Neutrophil (primary cell): ENCODE measurements at regions not wholly inside any gene's neighbourhood (a gene's known extent, or its start where the extent isn't known, plus 50 kb on each side); places are given as distances from the start of the nearest gene placed in this dataset.
"Not testable (repeated sequence)": the region's sequence is repeated elsewhere in the genome, so short reads cannot be mapped to it uniquely, and the experiment has no call there.

Experiments
- H3K27ac ChIP-seq: fragments of 200-600 bp; sonication (generic); 2 replicates; pipeline ENCODE4 v1.5.1; 2016; ENCODE audit warnings: mild to moderate bottlenecking, moderate library complexity
- H3K27me3 ChIP-seq: fragments of 200-600 bp; sonication (generic); 2 replicates; pipeline ENCODE4 v1.6.0; 2016; ENCODE audit warnings: mild to moderate bottlenecking
- H3K36me3 ChIP-seq: fragments of 200-600 bp; sonication (generic); 2 replicates; pipeline ENCODE4 v1.5.1; 2017
- H3K4me1 ChIP-seq, 2 experiments: fragments of 200-600 bp in 1 of 2; sonication (generic) in 1 of 2; 1 replicate in 1 of 2; 2 replicates in 1 of 2; pipeline versions ENCODE4 v1.5.1 to v1.6.1; 2013 to 2016; ENCODE audit warnings: low read depth in 1 of 2, low read length in 1 of 2, mild to moderate bottlenecking in 1 of 2, moderate library complexity in 1 of 2; ENCODE audit not compliant: control insufficient read depth in 1 of 2, insufficient read depth in 1 of 2
- H3K4me3 ChIP-seq, 2 experiments: fragments of 200-600 bp in 1 of 2; sonication (generic) in 1 of 2; 1 replicate in 1 of 2; 2 replicates in 1 of 2; pipeline ENCODE4 v1.5.1; 2013 to 2016; ENCODE audit warnings: low read depth in 1 of 2, low read length in 1 of 2, mild to moderate bottlenecking in 1 of 2, moderate library complexity in 1 of 2
- H3K9me3 ChIP-seq: fragments of 200-600 bp; sonication (generic); 2 replicates; pipeline ENCODE4 v1.5.1; 2016
- CTCF ChIP-seq: fragments of 200-600 bp; sonication (generic); IDR thresholded peaks from 2 replicates; pipeline ENCODE4 v1.5.1; 2016; ENCODE audit warnings: antibody characterized with exemption

DNA sequence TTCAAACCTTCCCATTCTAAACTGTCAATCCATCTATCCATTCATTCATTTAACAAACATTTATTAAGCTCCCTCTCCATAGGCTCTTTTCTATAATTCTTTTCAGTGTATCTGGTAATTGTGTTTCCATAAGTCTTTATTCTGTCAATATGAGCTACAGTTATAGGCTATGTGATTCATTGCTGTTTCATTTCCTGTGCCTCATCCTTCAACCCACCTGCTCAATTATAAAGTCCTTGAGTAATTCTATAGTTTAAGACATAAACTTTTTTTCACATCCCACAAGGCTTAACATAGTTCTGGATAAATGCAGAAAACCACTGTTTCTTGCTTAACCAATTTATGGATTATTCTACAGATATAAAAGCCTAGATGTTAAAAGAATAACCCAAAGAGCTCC is 84.2 kb upstream of the PIK3C3 start:
- no peaks in the 10 kb centered on the region for H3K36me3 ChIP-seq
- no peak for TF ChIP-seq CTCF
- H3K27me3 ChIP-seq = no peaks in the 10 kb centered on the region
- H3K4me3 ChIP-seq = no peak overlapping the region
- no peaks in the 10 kb centered on the region for H3K9me3 ChIP-seq
- no peaks in the 10 kb centered on the region for H3K4me1 ChIP-seq
- no peak overlapping the region for H3K27ac ChIP-seq

GRCh38 chr18:41870191-41870590 is 84.8 kb upstream of the PIK3C3 start:
- H3K36me3 ChIP-seq = no peaks in the 10 kb centered on the region
- no peaks in the 10 kb centered on the region for H3K27me3 ChIP-seq
- no peak overlapping the region for H3K4me3 ChIP-seq
- no peaks in the 10 kb centered on the region for H3K4me1 ChIP-seq
- no peak overlapping the region for H3K27ac ChIP-seq
- no peaks in the 10 kb centered on the region for H3K9me3 ChIP-seq
- TF ChIP-seq CTCF = no peak

DNA sequence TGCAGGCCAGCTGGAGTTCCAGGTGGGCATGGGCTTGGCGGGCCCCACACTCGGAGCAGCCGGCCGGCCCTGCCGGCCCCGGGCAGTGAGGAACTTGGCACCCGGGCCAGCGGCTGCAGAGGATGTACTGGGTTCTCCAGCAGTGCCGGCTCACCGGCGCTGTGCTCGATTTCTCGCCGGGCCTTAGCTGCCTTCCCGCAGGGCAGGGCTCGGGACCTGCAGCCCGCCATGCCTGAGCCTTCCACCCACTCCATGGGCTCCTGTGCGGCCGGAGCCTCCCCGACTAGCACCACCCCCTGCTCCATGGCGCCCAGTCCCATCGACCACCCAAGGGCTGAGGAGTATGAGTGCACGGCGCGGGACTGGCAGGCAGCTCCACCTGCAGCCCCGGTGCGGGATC is 89.2 kb upstream of the PIK3C3 start:
- H3K27ac ChIP-seq, H3K9me3 ChIP-seq, H3K36me3 ChIP-seq, H3K4me1 ChIP-seq, H3K27me3 ChIP-seq, H3K4me3 ChIP-seq: not testable (repeated sequence)

GRCh38 chr18:41864216-41864615 is 90.8 kb upstream of the PIK3C3 start:
- Histone ChIP-seq H3K36me3 (no peaks in the 10 kb centered on the region), H3K27me3 (no peaks in the 10 kb centered on the region), H3K4me1 (no peaks in the 10 kb centered on the region), H3K27ac (no peak overlapping the region), H3K4me3 (no peak overlapping the region), H3K9me3 (no peaks in the 10 kb centered on the region)
- no peak for TF ChIP-seq CTCF

GRCh38 chr18:41862921-41863320 is 92.1 kb upstream of the PIK3C3 start:
- Histone ChIP-seq H3K27me3 (no peaks in the 10 kb centered on the region), H3K27ac (no peak overlapping the region), H3K4me3 (no peak overlapping the region), H3K36me3 (no peaks in the 10 kb centered on the region), H3K4me1 (no peaks in the 10 kb centered on the region), H3K9me3 (no peaks in the 10 kb centered on the region)
- TF ChIP-seq CTCF = no peak

DNA sequence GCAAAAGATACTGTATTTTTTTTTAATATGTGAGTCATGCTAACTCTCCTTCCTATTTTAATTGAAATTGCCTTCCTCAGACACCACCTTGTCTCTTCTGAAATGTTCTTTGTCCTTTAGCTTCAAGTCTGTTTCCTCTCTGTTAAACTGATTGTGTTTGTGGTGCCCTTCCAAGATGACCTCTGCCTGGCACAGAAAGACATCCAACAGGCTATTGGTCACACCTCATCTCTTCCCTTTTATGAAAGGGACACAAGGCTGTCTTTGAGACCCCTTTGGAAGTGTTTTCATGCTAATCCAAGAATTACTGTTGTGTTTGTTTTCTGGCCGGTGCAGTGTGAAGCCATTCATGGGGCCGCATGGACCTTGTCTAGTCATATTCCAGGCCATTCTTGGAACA is 94.0 kb upstream of the PIK3C3 start:
- no peak overlapping the region for H3K4me3 ChIP-seq
- no peaks in the 10 kb centered on the region for H3K4me1 ChIP-seq
- no peak for TF ChIP-seq CTCF
- no peaks in the 10 kb centered on the region for H3K27me3 ChIP-seq
- H3K9me3 ChIP-seq = no peaks in the 10 kb centered on the region
- H3K36me3 ChIP-seq = no peaks in the 10 kb centered on the region
- H3K27ac ChIP-seq = no peak overlapping the region
